Motor neuron (in vitro differentiated cells): ENCODE measurements at regions not wholly inside any gene's neighbourhood (a gene's known extent, or its start where the extent isn't known, plus 50 kb on each side); places are given as distances from the start of the nearest gene placed in this dataset.
A peak's percentile ranks its signal among the peaks of the same experiment; 100 is the strongest.
"Not testable (repeated sequence)": the region's sequence is repeated elsewhere in the genome, so short reads cannot be mapped to it uniquely, and the experiment has no call there.

Source experiments
- ATAC-seq, 8 experiments: fragments of 200-7000 bp; cut with Tn5 transposase; replicated peaks in 6 of 8; 2 replicates each; pipeline ENCODE4 v1.8.0; 2021; ENCODE audit warnings: mild to moderate bottlenecking in 8 of 8, moderate library complexity in 8 of 8
- H3K27ac ChIP-seq, 2 donors: fragments of 250-450 bp; sonication (Bioruptor Pico); 2 replicates each; pipeline ENCODE4 v1.9.0; 2021; ENCODE audit warnings: antibody characterized with exemption in 2 of 2, mild to moderate bottlenecking in 2 of 2, moderate library complexity in 1 of 2
- H3K4me1 ChIP-seq, 2 donors: fragments of 250-450 bp; sonication (Bioruptor Pico); replicated peaks in 1 of 2; 2 replicates each; pipeline ENCODE4 v1.6.1; 2021; ENCODE audit warnings: antibody characterized with exemption in 2 of 2, mild to moderate bottlenecking in 2 of 2, moderate library complexity in 1 of 2
- H3K4me3 ChIP-seq, 5 donors: fragments of 250-450 bp; sonication (Bioruptor Pico); 2 replicates each; pipeline ENCODE4 v1.9.0; 2021; ENCODE audit warnings: antibody characterized with exemption in 5 of 5, mild to moderate bottlenecking in 5 of 5, moderate library complexity in 4 of 5
- WGBS, 10 experiments: fragments of 450-650 bp; shearing (Covaris generic); methylation state at CpG; one replicate each; pipeline ENCODE4 v1.0.0; 2022; 5-methylcytosine and 5-hydroxymethylcytosine counted together
- in situ Hi-C, 9 experiments: fragments of 400-800 bp; cut with MboI; loops; one replicate each; pipeline ENCODE4 v1.15.0; 2021; ENCODE audit warnings: low sequenced_read_pairs in 9 of 9, low pct_unique_long_range_greater_than_20kb in 2 of 9; ENCODE audit not compliant: unreplicated experiment in 9 of 9

GRCh38 chr16:29286161-29286560 is 120.3 kb downstream of the NPIPB11 start:
- in situ Hi-C loops, H3K27ac ChIP-seq, ATAC-seq, H3K4me3 ChIP-seq, H3K4me1 ChIP-seq: not testable (repeated sequence)
- 80 to 100% methylated on average over 1 of the region's 15 CpGs; no CpG with 5 or more reads in 8 of the 10 experiments for WGBS, 10 experiments

GRCh38 chr16:29285151-29285885 is 121.2 kb downstream of the NPIPB11 start:
- 0 to 94% (median 73%) methylated on average over 1 to 8 of the region's 32 CpGs; no CpG with 5 or more reads in 7 of the 10 experiments for WGBS, 10 experiments

GRCh38 chr16:29284723-29285122 is 121.8 kb downstream of the NPIPB11 start:
- peak in 6 of 8 experiments; percentile 7 to 82 (median 40) for ATAC-seq
- 17 to 60% (median 50%) methylated on average over 1 to 2 of the region's 5 CpGs; no CpG with 5 or more reads in 7 of the 10 experiments for WGBS, 10 experiments

More at GRCh38 chr16:29285151-29285885, 121.2 kb downstream of the NPIPB11 start:
- H3K4me3 ChIP-seq, in situ Hi-C loops, H3K4me1 ChIP-seq, H3K27ac ChIP-seq: not testable (repeated sequence)
- peak in 3 of 8 experiments; percentile 8 to 27 (median 16) for ATAC-seq

GRCh38 chr16:29284159-29284558 is 122.4 kb downstream of the NPIPB11 start:
- in situ Hi-C loops, H3K4me3 ChIP-seq, H3K4me1 ChIP-seq, H3K27ac ChIP-seq, ATAC-seq: not testable (repeated sequence)
- 80% methylated on average over 1 of the region's 4 CpGs; no CpG with 5 or more reads in 9 of the 10 experiments for WGBS, 10 experiments

More at GRCh38 chr16:29284723-29285122, 121.8 kb downstream of the NPIPB11 start:
- H3K4me1 ChIP-seq, in situ Hi-C loops, H3K4me3 ChIP-seq, H3K27ac ChIP-seq: not testable (repeated sequence)

GRCh38 chr16:29278097-29278871 is 128.2 kb downstream of the NPIPB11 start:
- WGBS, 10 experiments = 70% methylated on average over 2 of the region's 8 CpGs; no CpG with 5 or more reads in 9 of the 10 experiments
- H3K4me3 ChIP-seq, H3K27ac ChIP-seq, H3K4me1 ChIP-seq, in situ Hi-C loops: not testable (repeated sequence)
- peak in 3 of 8 experiments; percentile 67 to 83 (median 70) for ATAC-seq

GRCh38 chr16:29276446-29276845 is 130.1 kb downstream of the NPIPB11 start:
- H3K4me1 ChIP-seq, H3K4me3 ChIP-seq, in situ Hi-C loops, H3K27ac ChIP-seq, ATAC-seq: not testable (repeated sequence)
- 33 to 100% (median 80%) methylated on average over 1 to 5 of the region's 5 CpGs; no CpG with 5 or more reads in 3 of the 10 experiments for WGBS, 10 experiments

- H3K4me1 ChIP-seq, in situ Hi-C loops, H3K4me3 ChIP-seq, H3K27ac ChIP-seq, ATAC-seq: not testable (repeated sequence)
- WGBS, 10 experiments = 79 to 100% (median 79%) methylated on average over 2 to 3 of the region's 12 CpGs; no CpG with 5 or more reads in 7 of the 10 experiments
Measured at GRCh38 chr16:29274055-29275035, 132.2 kb downstream of the NPIPB11 start.

GRCh38 chr16:29273298-29274054 is 133.0 kb downstream of the NPIPB11 start:
- H3K4me1 ChIP-seq, ATAC-seq, H3K27ac ChIP-seq, H3K4me3 ChIP-seq, in situ Hi-C loops: not testable (repeated sequence)
- WGBS, 10 experiments = 68 to 92% (median 86%) methylated on average over 3 to 6 of the region's 9 CpGs

GRCh38 chr16:29271721-29272675 is 134.5 kb downstream of the NPIPB11 start:
- H3K27ac ChIP-seq, in situ Hi-C loops: not testable (repeated sequence)

GRCh38 chr16:29270923-29271322 is 135.6 kb downstream of the NPIPB11 start:
- H3K4me3 ChIP-seq, in situ Hi-C loops, H3K27ac ChIP-seq, H3K4me1 ChIP-seq, ATAC-seq: not testable (repeated sequence)

More at GRCh38 chr16:29271721-29272675, 134.5 kb downstream of the NPIPB11 start:
- H3K4me1 ChIP-seq, H3K4me3 ChIP-seq: not testable (repeated sequence)
- ATAC-seq = peak in 5 of 8 experiments; percentile 22 to 71 (median 47)
- 0 to 88% (median 56%) methylated on average over 1 to 4 of the region's 19 CpGs; no CpG with 5 or more reads in 5 of the 10 experiments for WGBS, 10 experiments

GRCh38 chr16:29270033-29270432 is 136.5 kb downstream of the NPIPB11 start:
- ATAC-seq, H3K4me3 ChIP-seq, H3K4me1 ChIP-seq, H3K27ac ChIP-seq, in situ Hi-C loops: not testable (repeated sequence)
